HCT116 (cell line): ENCODE measurements at regions not wholly inside any gene's neighbourhood (a gene's known extent, or its start where the extent isn't known, plus 50 kb on each side); places are given as distances from the start of the nearest gene placed in this dataset.

Experiments
- ATAC-seq: fragments of 200-7000 bp; cut with Tn5 transposase; 2 replicates; pipeline ENCODE4 v1.9.1; 2020; ENCODE audit warnings: mild to moderate bottlenecking, moderate library complexity
- BruUV-seq: library from RNA; stranded (reverse); fragments of 400-500 nt; replicated peaks from 2 replicates; lab custom pipeline; 2021; lab: Mats Ljungman, UMichigan
- CTCF ChIA-PET: fragments of 300-600 bp; sonication (Branson Sonifier 250); formaldehyde crosslinking; loops from one replicate; lab custom pipeline; 2021; ENCODE audit warnings: antibody characterized with exemption; lab: Charles Lee
- POLR2A ChIA-PET: fragments of 300-600, 350-600 bp; sonication (Branson Sonifier 250); formaldehyde crosslinking; loops from one replicate; lab custom pipeline; 2021; ENCODE audit warnings: antibody characterized with exemption; lab: Charles Lee
- RAD21 ChIA-PET, 2 experiments: fragments of 300-600 bp; sonication (Branson Sonifier 250); formaldehyde crosslinking; loops; one replicate each; lab custom pipeline; 2023; ENCODE audit warnings: low total read pairs in 2 of 2; ENCODE audit not compliant: uncharacterized antibody in 2 of 2, unreplicated experiment in 2 of 2, low non-redundant PET in 1 of 2; lab: Charles Lee
- DNase-seq: peaks from one replicate; pipeline ENCODE4 v3.0.0-alpha.2; 2010; ENCODE audit warnings: low read depth, low spot score
- H2AFZ ChIP-seq: fragments of 200-600 bp; shearing (Covaris generic), sonication (generic); 2 replicates; pipeline ENCODE4 v1.6.1; 2017; ENCODE audit warnings: low read depth, mixed run types, mixed read lengths, antibody characterized with exemption, low read length; ENCODE audit not compliant: poor library complexity, severe bottlenecking
- H3K27ac ChIP-seq: 2 replicates; pipeline ENCODE4 v1.5.1; 2012; ENCODE audit warnings: low read depth, low read length
- H3K27me3 ChIP-seq: fragments of 200-600 bp; sonication (generic); 2 replicates; pipeline ENCODE4 v1.6.1; 2016; ENCODE audit warnings: mixed run types, low read length, mixed read lengths; ENCODE audit not compliant: insufficient read depth
- H3K36me3 ChIP-seq, 2 experiments: fragments of 200-500 bp in 1 of 2; fragments of 200-600 bp in 1 of 2; sonication (Bioruptor generic) in 1 of 2; sonication (generic) in 1 of 2; 2 replicates each; pipeline versions ENCODE4 v1.5.1 to v1.6.1; 2014 to 2016; ENCODE audit warnings: low read length in 2 of 2, inconsistent platforms in 1 of 2, mixed read lengths in 1 of 2, mixed run types in 1 of 2; ENCODE audit not compliant: insufficient read depth in 2 of 2, control insufficient read depth in 1 of 2
- H3K4me1 ChIP-seq, 2 experiments: fragments of 200-600 bp in 1 of 2; sonication (generic) in 1 of 2; 2 replicates each; pipeline versions ENCODE4 v1.5.1 to v1.6.1; 2012 to 2017; ENCODE audit warnings: low read length in 2 of 2, inconsistent platforms in 1 of 2, mild to moderate bottlenecking in 1 of 2, mixed read lengths in 1 of 2, mixed run types in 1 of 2, moderate library complexity in 1 of 2; ENCODE audit not compliant: insufficient read depth in 2 of 2, control insufficient read depth in 1 of 2
- H3K4me2 ChIP-seq: fragments of 200-600 bp; sonication (generic); 2 replicates; pipeline ENCODE4 v1.6.1; 2017; ENCODE audit warnings: mixed run types, low read length, mixed read lengths
- H3K4me3 ChIP-seq, 2 experiments: fragments of 200-600 bp in 1 of 2; sonication (generic) in 1 of 2; replicated peaks in 1 of 2; 2 replicates each; pipeline ENCODE4 v1.5.1; 2011 to 2016; ENCODE audit warnings: low read length in 2 of 2, control low read depth in 1 of 2, low read depth in 1 of 2, mild to moderate bottlenecking in 1 of 2, mixed read lengths in 1 of 2, mixed run types in 1 of 2
- H3K79me2 ChIP-seq: fragments of 200-600 bp; sonication (generic); 2 replicates; pipeline ENCODE4 v1.6.1; 2017; ENCODE audit warnings: mild to moderate bottlenecking, mixed run types, low read length, moderate library complexity, mixed read lengths; ENCODE audit not compliant: insufficient read depth
- H3K9ac ChIP-seq: fragments of 200-600 bp; sonication (generic); 2 replicates; pipeline ENCODE4 v1.6.1; 2016; ENCODE audit warnings: low read length, mixed read lengths
- H3K9me2 ChIP-seq: fragments of 200-600 bp; sonication (generic), shearing (Covaris generic); 2 replicates; pipeline ENCODE4 v1.6.1; 2017; ENCODE audit warnings: mixed run types, mild to moderate bottlenecking, moderate library complexity; ENCODE audit not compliant: insufficient read depth
- H3K9me3 ChIP-seq, 2 experiments: fragments of 200-500 bp in 1 of 2; fragments of 200-600 bp in 1 of 2; sonication (Bioruptor generic) in 1 of 2; sonication (generic) in 1 of 2; 2 replicates each; pipeline ENCODE4 v1.6.1; 2014 to 2017; ENCODE audit warnings: low read length in 2 of 2, mixed read lengths in 2 of 2, inconsistent platforms in 1 of 2, low read depth in 1 of 2, mild to moderate bottlenecking in 1 of 2, mixed run types in 1 of 2, moderate library complexity in 1 of 2; ENCODE audit not compliant: control insufficient read depth in 1 of 2, insufficient read depth in 1 of 2
- H4K20me1 ChIP-seq: fragments of 200-600 bp; sonication (generic), shearing (Covaris generic); 2 replicates; pipeline ENCODE4 v1.6.1; 2017; ENCODE audit warnings: mixed run types, mild to moderate bottlenecking, moderate library complexity; ENCODE audit not compliant: insufficient read depth
- CBX3 ChIP-seq: IDR thresholded peaks from 2 replicates; pipeline ENCODE4 v1.6.1; 2012; ENCODE audit warnings: low read depth
- CEBPB ChIP-seq: IDR thresholded peaks from 2 replicates; pipeline ENCODE4 v1.6.1; 2012; ENCODE audit warnings: low read depth
- EZH2 ChIP-seq: fragments of 200-600 bp; sonication (generic); IDR thresholded peaks from 2 replicates; pipeline ENCODE4 v1.6.1; 2017; ENCODE audit warnings: antibody characterized with exemption, mixed run types
- FOSL1 ChIP-seq: IDR thresholded peaks from 2 replicates; pipeline ENCODE4 v1.6.1; 2012; ENCODE audit warnings: low read depth
- JUND ChIP-seq: IDR thresholded peaks from 2 replicates; pipeline ENCODE4 v1.6.1; 2012
- POLR2AphosphoS5 ChIP-seq: IDR thresholded peaks from 2 replicates; pipeline ENCODE4 v1.6.1; 2011; ENCODE audit warnings: mild to moderate bottlenecking, low read depth, low read length, moderate library complexity
- RAD21 ChIP-seq: IDR thresholded peaks from 2 replicates; pipeline ENCODE4 v1.6.1; 2012; ENCODE audit warnings: low read depth, mild to moderate bottlenecking
- SRF ChIP-seq: IDR thresholded peaks from 2 replicates; pipeline ENCODE4 v1.6.1; 2012; ENCODE audit warnings: low read depth
- intact Hi-C: fragments of 100-400 bp; cut with micrococcal nuclease; formaldehyde crosslinking; loops from 2 replicates; pipeline ENCODE4 v1.10.0; 2022
- TF ChIP-seq, protein P1 (sequence below), 3 experiments: fragments of 200-600 bp in 1 of 3; sonication (generic) in 1 of 3; IDR thresholded peaks in 2 of 3; conservative IDR thresholded peaks in 1 of 3; 2 replicates each; pipeline ENCODE4 v1.5.1; 2012 to 2017; ENCODE audit warnings: low read depth in 2 of 3, low read length in 2 of 3, antibody characterized with exemption in 1 of 3, borderline replicate concordance in 1 of 3, control low read depth in 1 of 3, mild to moderate bottlenecking in 1 of 3, mixed read lengths in 1 of 3, mixed run types in 1 of 3, moderate library complexity in 1 of 3; ENCODE audit not compliant: insufficient read depth in 1 of 3
- TF ChIP-seq, protein P2 (sequence below): IDR thresholded peaks from 2 replicates; pipeline ENCODE4 v1.6.1; 2011; ENCODE audit warnings: mild to moderate bottlenecking, low read length, moderate library complexity; ENCODE audit not compliant: insufficient replicate concordance; ENCODE audit errors: extremely low read depth
- TF ChIP-seq, protein P3 (sequence below): IDR thresholded peaks from 2 replicates; pipeline ENCODE4 v1.6.1; 2012
- TF ChIP-seq, protein P4 (sequence below): IDR thresholded peaks from 2 replicates; pipeline ENCODE4 v1.6.1; 2012

DNA sequence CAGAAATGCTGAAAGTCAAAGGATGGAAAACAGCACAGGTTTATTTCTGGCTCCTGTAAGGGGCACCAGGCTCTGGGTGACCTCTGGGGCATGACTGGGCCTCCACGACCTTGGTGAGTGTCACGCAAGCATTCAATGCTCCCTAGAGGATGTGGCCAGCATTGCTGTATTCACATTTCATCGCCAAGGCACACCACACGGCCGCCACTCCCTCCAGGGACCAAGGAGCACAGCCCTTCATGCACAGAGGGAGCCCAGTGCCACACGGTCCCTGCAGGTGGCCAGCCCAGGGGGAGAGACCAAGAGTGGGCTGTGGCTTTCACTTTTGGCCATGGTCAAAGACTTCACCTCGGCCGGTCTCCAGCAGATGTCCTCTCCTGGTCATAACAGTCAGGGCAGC lies 137.4 kb upstream of the TNRC6C start:
- Histone ChIP-seq H3K9me2 (no peaks in the 10 kb centered on the region), H4K20me1 (no peaks in the 10 kb centered on the region), H3K4me3 (no peak overlapping the region), H3K4me1 (peaks cover 0 to 8% of the 10 kb centered on the region in 2 experiments; a peak in 1 of 4 replicates), H3K4me2 (peak overlapping the region; percentile 2; the same call in 1 of the 2 replicates), H3K79me2 (no peaks in the 10 kb centered on the region), H2AFZ (no peak overlapping the region), H3K9ac (no peak overlapping the region), H3K36me3 (no peaks in the 10 kb centered on the region), H3K27ac (no peak overlapping the region), H3K9me3 (no peaks in the 10 kb centered on the region), H3K27me3 (no peaks in the 10 kb centered on the region)
- no peak for TF ChIP-seq EZH2
- TF ChIP-seq, protein P1, sequence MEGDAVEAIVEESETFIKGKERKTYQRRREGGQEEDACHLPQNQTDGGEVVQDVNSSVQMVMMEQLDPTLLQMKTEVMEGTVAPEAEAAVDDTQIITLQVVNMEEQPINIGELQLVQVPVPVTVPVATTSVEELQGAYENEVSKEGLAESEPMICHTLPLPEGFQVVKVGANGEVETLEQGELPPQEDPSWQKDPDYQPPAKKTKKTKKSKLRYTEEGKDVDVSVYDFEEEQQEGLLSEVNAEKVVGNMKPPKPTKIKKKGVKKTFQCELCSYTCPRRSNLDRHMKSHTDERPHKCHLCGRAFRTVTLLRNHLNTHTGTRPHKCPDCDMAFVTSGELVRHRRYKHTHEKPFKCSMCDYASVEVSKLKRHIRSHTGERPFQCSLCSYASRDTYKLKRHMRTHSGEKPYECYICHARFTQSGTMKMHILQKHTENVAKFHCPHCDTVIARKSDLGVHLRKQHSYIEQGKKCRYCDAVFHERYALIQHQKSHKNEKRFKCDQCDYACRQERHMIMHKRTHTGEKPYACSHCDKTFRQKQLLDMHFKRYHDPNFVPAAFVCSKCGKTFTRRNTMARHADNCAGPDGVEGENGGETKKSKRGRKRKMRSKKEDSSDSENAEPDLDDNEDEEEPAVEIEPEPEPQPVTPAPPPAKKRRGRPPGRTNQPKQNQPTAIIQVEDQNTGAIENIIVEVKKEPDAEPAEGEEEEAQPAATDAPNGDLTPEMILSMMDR (IDR thresholded peaks at IDR 0.05 in 2 of 3, conservative IDR thresholded peaks at IDR 0.05 in 1 of 3; ENCODE audit: borderline replicate concordance in 1 of 3, insufficient read depth in 1 of 3, low read depth in 2 of 3, low read length in 2 of 3) = peak in 2 of 3 experiments; percentile 33 to 40; a peak in 3 of 6 replicates
- ATAC-seq = peak; percentile 95
- POLR2A ChIA-PET = interaction anchor here (1.3 kb wide), 1 partner anchor 9 kb away, joined by 3 read pairs; no protein-coding TSS in a partner anchor
- no peak for DNase-seq
- CTCF ChIA-PET = no interaction called here
- RAD21 ChIA-PET = no interaction called here
- no TSS peak for BruUV-seq
- intact Hi-C loops = no loop called here

DNA sequence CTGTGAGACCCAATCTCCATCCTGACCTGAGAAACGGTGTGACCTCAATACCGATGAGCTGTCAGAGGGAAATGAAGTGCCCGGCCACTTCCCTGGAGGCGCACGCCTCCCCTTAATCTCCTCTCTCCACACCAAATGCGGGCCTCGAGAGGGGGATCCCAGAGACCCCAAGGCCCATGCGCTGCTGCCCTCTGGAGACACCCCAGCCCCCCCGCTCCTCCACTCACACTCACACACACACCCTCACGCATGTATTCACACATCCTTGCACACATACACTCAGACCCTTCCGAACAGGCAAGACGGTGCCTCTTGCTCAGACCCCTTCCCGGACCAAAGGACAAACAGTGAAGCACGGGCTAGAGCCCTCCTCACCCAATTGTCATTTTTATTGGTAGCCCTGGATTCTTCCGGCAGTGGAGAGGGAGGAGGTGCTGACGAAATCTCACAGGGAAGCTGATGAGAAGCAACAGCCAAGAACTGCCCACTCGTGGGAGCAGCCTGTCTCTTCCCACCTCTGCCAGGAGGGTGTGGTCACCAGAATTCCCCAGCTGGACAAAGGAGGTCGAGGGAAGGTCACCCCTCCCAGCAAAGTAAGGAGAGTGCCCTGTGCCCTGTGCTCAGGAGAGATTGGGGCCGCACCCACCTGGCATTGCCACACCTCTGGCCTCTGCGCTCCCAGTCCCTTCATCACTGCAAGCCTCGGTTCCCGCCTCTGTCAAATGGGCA lies 136.0 kb upstream of the TNRC6C start:
- no peaks in the 10 kb centered on the region for H3K9me2 ChIP-seq
- ChIA-PET CTCF (no interaction called here), POLR2A (no interaction called here), RAD21 (no interaction called here)
- H3K9me3 ChIP-seq = no peaks in the 10 kb centered on the region
- ATAC-seq = no peak
- H3K4me1 ChIP-seq = peaks cover 0 to 8% of the 10 kb centered on the region in 2 experiments; a peak in 1 of 4 replicates
- H4K20me1 ChIP-seq = no peaks in the 10 kb centered on the region
- no peak overlapping the region for H2AFZ ChIP-seq
- no peak overlapping the region for H3K4me3 ChIP-seq
- H3K27ac ChIP-seq = no peak overlapping the region
- intact Hi-C loops = no loop called here
- no peaks in the 10 kb centered on the region for H3K27me3 ChIP-seq
- no peaks in the 10 kb centered on the region for H3K79me2 ChIP-seq
- no peaks in the 10 kb centered on the region for H3K36me3 ChIP-seq
- H3K4me2 ChIP-seq = no peak overlapping the region
- BruUV-seq = no TSS peak
- no peak for DNase-seq
- H3K9ac ChIP-seq = no peak overlapping the region
- TF ChIP-seq, protein P1 (IDR thresholded peaks at IDR 0.05 in 2 of 3, conservative IDR thresholded peaks at IDR 0.05 in 1 of 3; ENCODE audit: borderline replicate concordance in 1 of 3, insufficient read depth in 1 of 3, low read depth in 2 of 3, low read length in 2 of 3) = no peak
- TF ChIP-seq EZH2 (no peak), CEBPB (no peak), JUND (no peak), SRF (no peak), CBX3 (no peak), POLR2AphosphoS5 (no peak), RAD21 (no peak), FOSL1 (no peak)
- TF ChIP-seq, protein P2, sequence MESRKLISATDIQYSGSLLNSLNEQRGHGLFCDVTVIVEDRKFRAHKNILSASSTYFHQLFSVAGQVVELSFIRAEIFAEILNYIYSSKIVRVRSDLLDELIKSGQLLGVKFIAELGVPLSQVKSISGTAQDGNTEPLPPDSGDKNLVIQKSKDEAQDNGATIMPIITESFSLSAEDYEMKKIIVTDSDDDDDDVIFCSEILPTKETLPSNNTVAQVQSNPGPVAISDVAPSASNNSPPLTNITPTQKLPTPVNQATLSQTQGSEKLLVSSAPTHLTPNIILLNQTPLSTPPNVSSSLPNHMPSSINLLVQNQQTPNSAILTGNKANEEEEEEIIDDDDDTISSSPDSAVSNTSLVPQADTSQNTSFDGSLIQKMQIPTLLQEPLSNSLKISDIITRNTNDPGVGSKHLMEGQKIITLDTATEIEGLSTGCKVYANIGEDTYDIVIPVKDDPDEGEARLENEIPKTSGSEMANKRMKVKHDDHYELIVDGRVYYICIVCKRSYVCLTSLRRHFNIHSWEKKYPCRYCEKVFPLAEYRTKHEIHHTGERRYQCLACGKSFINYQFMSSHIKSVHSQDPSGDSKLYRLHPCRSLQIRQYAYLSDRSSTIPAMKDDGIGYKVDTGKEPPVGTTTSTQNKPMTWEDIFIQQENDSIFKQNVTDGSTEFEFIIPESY = no peak
- TF ChIP-seq, protein P3, sequence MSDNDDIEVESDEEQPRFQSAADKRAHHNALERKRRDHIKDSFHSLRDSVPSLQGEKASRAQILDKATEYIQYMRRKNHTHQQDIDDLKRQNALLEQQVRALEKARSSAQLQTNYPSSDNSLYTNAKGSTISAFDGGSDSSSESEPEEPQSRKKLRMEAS = no peak
- TF ChIP-seq, protein P4, sequence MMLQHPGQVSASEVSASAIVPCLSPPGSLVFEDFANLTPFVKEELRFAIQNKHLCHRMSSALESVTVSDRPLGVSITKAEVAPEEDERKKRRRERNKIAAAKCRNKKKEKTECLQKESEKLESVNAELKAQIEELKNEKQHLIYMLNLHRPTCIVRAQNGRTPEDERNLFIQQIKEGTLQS = no peak
